GM19463 (cell line): ENCODE measurements at regions not wholly inside any gene's neighbourhood (a gene's known extent, or its start where the extent isn't known, plus 50 kb on each side); places are given as distances from the start of the nearest gene placed in this dataset.
"Not testable (repeated sequence)": the region's sequence is repeated elsewhere in the genome, so short reads cannot be mapped to it uniquely, and the experiment has no call there.

Source experiments
- ATAC-seq: cut with Tn5 transposase; IDR thresholded peaks from one replicate; pipeline ENCODE4 v1.9.1; 2021; ENCODE audit warnings: mild to moderate bottlenecking, moderate library complexity; ENCODE audit not compliant: unreplicated experiment

- ATAC-seq: peak; percentile 97
Measured at GRCh38 chr5:162209005-162209605, 141.5 kb downstream of the GABRG2 start.

GRCh38 chr5:162214551-162214950 is 147.0 kb downstream of the GABRG2 start:
- no peak for ATAC-seq

GRCh38 chr5:162217037-162217436 is 149.5 kb downstream of the GABRG2 start:
- no peak for ATAC-seq

DNA sequence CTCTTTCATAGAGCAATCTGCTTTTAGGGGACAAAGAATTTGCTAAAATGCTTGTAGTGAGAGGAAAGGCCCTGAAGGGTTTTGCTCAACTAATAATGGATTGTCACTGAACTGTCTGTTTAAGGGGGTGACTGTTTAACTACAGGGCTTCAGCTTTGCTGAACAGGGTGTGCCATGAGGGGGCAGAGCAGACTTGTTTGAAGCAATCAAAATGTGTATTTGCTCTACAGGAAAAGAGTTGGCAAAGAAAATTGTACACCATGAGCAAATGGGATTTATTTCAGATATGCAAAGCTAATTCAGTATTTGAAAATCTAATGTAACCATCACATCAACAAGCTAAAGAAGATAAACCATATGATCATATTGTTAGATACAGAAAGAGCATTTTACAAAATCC is 154.3 kb downstream of the GABRG2 start:
- ATAC-seq: no peak

GRCh38 chr5:162227075-162227474 is 159.5 kb downstream of the GABRG2 start:
- no peak for ATAC-seq

DNA sequence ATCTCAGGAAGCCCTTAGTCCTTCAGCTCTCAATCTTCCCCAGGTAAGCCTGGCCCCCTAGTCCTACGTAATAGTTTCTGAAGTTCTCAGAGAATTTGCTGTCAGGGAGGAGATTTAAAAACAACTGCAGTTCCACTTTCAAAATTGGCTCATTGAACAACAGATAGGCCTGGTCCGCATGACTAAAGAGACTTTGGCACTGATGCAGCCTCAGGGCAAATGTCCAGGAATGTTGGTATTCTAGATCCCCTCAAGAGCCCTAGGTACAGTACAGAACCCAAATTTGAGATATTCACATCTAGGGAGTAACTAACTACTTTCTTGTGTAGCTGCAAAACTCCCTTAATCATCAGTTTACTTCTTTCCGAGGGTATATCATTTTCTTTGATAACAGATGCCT is 162.8 kb downstream of the GABRG2 start:
- no peak for ATAC-seq

DNA sequence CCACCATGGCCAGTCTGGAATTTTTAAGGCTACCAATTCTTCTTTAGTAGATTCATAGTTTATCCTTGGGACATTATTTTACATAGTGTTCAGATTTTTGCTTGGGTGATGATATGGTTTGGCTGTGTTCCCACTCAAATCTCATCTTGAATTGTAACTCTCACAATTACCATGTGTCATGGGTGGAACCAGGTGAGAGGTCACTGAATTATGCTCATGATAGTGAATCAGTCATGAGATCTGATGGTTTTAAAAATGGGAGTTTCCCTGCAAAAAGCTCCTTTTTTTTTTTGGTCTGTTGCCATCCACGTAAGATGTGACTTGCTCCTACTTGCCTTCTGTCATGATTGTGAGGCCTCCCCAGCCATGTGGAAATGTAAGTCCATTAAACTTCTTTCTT is 163.9 kb downstream of the GABRG2 start:
- ATAC-seq: no peak

DNA sequence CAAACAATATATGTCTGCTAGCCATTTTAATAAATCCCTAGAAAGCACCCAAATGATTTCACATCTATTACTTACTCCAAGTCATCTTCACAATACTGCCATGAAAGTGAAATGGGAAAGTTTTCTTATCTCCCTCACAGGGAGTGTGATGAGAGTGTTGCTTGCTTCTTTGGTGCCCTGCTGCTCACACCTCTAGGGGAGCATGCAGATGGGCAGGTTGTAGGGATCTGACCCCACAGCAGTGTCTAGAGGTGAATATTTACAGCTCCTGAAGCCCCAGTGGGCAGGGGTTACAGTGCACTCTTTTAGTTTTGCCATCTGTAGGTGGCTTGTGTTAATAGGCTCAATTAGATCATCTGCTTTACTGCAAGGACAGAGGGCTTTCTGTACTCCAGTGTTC is 173.2 kb downstream of the GABRG2 start:
- no peak for ATAC-seq

DNA sequence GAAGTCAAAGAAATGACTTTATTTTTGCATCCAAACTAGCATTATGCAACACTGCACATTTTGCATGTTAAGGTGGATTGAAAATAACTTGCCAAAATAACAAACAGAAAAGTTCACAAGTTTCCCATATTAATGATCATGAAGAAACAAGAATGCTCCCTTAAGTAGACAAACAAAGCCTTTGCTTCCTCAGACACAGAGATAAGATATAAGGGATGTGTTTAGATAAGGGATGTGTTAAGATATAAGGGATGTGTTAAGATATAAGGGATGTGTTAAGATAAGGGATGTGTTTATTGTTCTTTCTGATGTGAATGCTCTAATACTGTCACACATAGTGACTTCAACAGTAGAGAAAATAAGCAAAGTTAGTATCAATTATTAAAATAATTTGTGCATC is 174.8 kb downstream of the GABRG2 start:
- no peak for ATAC-seq

- ATAC-seq: no peak
Measured at GRCh38 chr5:162243651-162244050, 176.1 kb downstream of the GABRG2 start.

GRCh38 chr5:162248107-162248713 is 180.6 kb downstream of the GABRG2 start:
- no peak for ATAC-seq

GRCh38 chr5:162256711-162257110 is 189.1 kb downstream of the GABRG2 start:
- no peak for ATAC-seq

DNA sequence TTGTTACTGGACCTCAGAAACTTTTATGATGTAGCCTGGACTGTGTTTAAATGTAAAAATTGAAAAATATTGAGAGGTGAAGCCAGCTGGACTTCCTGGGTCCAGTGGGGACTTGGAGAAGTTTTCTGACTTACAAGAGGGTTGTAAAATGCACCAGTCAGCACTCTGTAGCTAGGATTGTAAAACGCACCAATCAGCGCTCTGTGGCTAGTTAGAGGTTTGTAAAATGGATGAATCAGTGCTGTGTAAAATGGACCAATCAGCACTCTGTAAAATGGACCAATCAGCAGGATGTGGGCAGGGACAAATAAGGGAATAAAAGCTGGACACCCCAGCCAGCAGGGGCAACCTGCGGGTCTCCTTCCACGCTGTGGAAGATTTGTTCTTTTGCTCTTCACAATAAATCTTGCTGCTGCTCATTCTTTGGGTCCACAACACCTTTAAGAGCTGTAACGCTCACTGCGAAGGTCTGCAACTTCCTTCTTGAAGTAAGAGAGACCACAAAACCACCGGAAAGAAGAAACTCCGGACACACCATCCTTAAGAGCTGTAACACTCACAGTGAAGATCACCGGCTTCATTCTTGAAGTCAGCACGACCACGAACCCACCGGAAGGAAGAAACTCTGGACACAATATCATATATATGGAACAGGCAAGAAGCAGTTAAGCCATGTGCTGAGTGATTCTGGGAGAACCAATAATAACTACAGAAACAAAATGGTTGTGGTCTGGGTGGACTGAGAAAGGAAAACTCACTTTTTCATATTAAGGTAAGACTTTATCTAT is 201.3 kb downstream of the GABRG2 start:
- ATAC-seq: peak; percentile 87

DNA sequence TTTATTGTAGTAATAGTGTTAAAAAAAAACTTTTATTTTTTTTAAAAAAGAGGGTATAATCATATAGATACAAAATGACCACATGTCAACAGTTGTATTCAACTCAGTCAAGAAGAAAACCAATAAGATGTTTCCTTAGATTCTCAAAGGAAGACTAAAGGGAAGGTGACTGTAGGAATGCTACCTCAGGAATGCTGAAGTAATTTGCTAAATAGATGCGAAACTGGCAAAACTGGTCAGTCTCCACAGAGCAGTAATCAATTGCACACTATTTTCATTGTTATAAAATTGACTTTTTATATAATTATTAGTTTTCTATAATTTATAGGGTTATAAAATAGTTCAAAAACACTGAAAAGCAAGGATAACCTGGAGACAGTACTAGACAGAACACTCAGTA is 204.8 kb downstream of the GABRG2 start:
- ATAC-seq: no peak

GRCh38 chr5:162274679-162275078 is 207.1 kb downstream of the GABRG2 start:
- no peak for ATAC-seq

DNA sequence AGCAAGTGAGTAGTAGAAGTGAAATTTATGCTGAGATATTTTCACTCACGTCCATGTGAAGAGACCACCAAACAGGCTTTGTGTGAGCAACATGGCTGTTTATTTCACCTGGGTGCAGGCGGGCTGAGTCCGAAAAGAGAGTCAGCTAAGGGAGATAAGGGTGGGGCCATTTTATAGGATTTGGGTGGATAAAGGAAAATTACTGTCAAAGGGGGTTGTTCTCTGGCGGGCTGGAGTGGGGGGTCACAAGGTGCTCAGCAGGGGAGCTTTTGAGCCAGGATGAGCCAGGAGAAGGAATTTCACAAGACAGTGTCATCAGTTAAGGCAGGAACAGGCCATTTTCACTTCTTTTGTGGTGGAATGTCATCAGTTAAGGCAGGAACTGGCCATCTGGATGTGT is 207.8 kb downstream of the GABRG2 start:
- not testable (repeated sequence) for ATAC-seq

GRCh38 chr5:162282191-162282590 is 214.6 kb downstream of the GABRG2 start:
- ATAC-seq: no peak

DNA sequence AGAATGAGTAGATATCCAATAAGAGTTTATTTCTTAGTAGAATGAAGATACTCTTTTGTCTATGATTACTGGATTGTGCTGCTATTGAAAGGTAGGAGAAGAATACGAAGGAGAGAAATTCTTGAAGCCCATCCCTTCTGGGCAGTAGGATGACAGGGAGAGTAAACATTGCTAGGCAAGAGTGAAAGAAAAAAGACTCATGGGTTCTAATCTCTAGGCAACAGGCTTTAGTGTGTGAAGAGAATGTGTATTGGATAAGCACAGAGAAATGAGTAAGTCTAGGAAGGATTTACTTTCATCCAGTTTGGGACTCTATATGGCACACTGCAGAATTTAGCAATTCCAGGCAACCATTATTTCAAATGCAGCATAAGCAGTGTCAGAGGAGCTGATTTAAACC is 216.0 kb downstream of the GABRG2 start:
- ATAC-seq: no peak

- peak; percentile 82 for ATAC-seq
Measured at GRCh38 chr5:162288647-162289296, 221.2 kb downstream of the GABRG2 start.

DNA sequence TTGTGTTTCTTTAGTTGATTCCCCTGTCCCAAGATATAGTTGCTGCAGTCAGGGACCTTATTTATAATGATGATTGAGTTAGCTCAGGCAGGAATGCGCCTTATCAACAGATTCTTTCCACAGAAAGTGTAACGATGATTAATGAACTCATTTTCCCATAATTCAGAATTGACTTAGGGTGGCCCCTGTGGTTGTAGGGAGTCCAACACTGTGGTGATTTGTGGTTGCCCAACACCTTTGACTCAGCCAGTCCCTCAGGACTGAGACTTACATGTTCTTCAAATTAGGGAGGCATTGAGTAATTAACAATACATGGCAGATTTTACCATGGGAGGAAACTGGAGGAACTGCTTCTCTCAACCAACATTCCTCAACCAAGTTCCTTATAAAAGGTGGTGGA is 221.9 kb downstream of the GABRG2 start:
- ATAC-seq: peak; percentile 43

- ATAC-seq: no peak
Measured at GRCh38 chr5:162299793-162300192, 232.2 kb downstream of the GABRG2 start.

DNA sequence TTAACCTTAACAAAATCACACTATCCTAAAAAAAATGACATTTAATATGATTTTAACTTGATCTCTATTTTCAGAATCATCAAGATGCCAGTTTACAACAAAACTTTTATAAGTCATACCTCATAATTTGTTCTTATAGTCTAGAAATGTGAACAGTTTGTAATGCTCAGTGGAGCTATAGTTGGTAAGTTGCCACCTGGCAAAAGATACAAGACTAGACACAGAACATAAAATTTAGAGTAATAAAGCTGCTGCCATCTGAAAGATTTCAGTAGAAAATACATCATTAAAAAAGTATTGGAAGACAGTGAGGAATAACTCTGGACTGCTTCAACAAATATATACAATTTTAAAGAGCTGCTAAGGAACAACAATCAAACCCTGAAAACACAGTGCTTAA is 233.8 kb downstream of the GABRG2 start:
- no peak for ATAC-seq
